GM19468 (cell line): ENCODE measurements at regions not wholly inside any gene's neighbourhood (a gene's known extent, or its start where the extent isn't known, plus 50 kb on each side); places are given as distances from the start of the nearest gene placed in this dataset.

Source experiments
- ATAC-seq: cut with Tn5 transposase; IDR thresholded peaks from one replicate; pipeline ENCODE4 v1.9.1; 2021; ENCODE audit warnings: mild to moderate bottlenecking, moderate library complexity, moderate number of reproducible peaks; ENCODE audit not compliant: unreplicated experiment; ENCODE audit errors: extremely low read depth

- no peak for ATAC-seq
These were observed 283.8 kb upstream of the SHH start for GRCh38 chr7:156095908-156096539.

GRCh38 chr7:156094350-156095146 lies 282.3 kb upstream of the SHH start:
- ATAC-seq = no peak

DNA sequence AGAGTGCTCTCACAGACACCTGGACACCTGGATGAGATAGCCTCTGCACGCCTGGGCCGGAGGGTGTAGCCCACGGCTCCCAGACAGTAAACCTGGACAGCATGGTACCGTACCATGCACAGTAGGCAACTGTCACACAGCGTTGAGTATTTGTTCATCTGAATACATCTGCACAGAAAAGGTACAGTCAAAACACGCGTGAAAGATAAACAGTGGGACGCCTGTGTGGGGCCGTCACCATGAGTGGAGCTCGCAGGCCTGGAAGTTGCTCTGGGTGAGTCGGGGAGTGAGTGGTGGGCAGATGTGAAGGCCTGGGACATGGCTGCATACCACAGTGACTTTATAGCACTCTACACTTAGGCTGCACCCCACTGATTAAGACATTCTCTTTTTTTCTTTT lies 280.0 kb upstream of the SHH start:
- no peak for ATAC-seq

DNA sequence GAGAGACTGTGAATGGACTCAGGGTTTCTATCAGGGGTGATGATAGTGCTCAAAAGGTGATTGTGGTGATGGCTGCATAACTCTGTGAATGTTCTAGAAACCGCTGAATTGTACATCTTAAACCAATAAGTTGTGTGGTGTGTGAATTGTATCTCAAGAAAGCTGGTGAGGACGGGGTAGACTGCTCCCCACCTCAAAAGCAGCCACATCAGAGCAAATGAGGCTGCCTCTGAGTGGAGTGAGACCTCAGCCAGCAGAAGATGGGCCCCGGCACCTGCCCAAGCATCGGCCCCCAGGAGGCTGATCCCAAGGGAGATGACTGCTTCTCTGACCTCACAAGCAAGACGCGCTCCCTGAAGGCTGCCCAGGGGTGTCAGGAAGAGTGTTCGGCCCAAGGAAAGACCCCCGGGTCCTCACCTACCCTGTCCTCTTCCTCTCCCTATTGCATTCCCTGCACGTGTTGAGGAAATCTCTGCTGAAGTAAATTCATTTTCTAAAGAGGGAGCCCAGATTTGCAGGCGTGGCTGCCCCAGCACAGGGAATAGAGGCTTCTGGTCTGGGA lies 279.3 kb upstream of the SHH start:
- no peak for ATAC-seq

DNA sequence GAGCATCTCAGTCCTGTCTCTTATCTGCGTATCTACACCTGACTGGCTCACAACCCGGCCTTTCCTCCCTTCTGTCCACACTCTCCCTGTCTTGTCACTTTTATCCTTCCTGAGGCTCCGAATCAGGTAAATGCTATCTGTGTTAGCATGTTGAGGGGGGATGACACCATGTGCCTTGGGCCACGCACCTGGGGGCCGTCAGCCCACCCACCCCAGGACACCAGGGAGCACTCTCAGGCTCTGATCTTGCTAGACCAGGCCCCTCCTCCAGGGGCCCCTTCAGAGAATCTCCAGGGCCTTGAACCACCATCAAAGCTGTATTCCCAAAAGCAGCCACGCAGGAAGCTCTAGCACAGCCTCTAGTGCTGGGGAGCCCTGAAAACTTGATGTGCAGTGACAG lies 278.7 kb upstream of the SHH start:
- ATAC-seq = no peak

DNA sequence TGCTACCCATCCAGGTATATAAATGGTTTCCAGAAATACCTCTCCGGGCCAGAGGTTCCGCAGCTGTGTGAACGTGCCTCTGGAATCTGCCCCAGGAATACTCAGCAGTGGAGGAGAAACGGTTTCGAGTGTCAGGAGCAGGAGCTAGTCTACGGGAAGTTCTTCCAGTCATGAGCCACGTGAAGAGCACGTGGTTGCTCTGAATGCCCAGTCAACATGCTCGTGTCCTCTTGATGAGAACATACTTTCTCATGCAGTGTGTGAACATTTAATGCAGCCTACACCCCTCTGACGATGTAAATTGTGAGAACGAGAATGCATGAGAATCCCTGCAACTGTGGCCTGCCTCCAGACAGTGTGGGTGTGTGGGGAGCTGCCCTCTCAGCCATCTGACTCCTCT lies 277.0 kb upstream of the SHH start:
- no peak for ATAC-seq

- no peak for ATAC-seq
These were observed 275.9 kb upstream of the SHH start for GRCh38 chr7:156088115-156088514.

GRCh38 chr7:156082048-156083040 lies 270.1 kb upstream of the SHH start:
- no peak for ATAC-seq

DNA sequence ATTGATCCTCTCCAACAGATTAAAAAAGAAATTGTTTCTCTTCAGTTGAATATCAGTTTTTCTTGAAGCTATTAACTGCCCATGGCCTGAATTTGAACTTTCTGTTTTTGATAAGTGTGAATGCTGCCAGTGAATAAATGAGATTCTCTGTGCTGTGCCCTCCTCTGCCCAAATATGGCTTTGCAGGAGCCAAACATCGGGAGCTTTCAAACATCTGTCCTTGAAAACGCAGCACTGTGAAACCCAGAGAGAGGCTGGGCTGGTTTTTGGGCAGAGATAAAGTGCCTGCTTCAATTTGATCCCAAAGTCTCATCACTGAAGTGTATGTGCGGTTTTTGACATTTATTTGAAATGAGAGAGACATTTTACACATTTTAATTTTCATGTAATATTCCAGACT lies 268.3 kb upstream of the SHH start:
- no peak for ATAC-seq

DNA sequence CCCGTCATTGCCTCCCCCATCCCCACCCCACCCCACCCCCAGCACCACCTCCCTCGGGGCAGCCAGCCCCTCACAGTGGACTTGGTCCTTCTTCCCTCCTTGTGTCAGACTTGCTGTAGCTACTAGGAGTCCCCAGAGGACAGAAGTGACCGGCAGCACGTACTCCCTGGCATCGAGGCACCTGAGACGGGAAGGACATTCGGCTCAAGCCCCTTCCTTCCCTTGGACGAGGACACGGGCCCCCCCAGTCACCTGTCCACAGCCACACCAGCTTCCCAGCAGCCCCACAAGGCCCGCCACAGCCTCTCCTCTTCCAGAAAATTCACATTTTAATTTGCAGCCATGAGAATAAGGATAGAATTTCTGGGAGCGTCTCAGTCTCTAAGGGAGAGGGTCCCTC lies 267.8 kb upstream of the SHH start:
- no peak for ATAC-seq

GRCh38 chr7:156079156-156079555 lies 266.9 kb upstream of the SHH start:
- ATAC-seq = no peak

DNA sequence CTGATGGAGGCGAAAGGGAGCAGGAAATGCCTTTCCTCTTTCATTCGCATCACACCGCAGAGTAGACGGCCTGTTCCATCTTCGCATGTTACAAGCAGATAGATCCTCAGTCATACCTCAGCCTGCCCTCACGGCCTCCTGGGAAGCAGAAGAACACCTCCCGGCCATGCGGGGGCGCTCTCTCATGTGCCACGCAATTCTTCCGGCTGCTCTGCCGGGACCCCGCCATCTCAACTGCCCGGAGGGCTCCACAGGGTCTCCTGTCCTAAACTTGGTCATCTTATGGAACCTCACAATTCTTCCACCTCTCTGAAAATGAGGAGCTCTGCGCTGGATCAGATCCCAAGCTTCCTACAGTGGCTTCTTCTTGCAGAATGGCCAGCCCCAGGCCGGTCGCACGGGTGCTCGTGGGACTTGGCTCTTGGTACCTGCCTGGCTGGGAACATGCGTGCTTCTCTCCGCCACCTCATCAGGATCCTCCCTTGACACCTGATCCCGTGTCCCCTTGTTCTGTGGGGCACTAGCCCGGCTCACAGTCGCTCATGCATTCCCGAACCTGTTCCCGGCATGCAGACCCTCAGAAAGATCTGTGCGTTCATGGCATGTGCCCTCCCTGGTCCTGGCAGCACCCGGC lies 262.8 kb upstream of the SHH start:
- ATAC-seq = no peak

- no peak for ATAC-seq
These were observed 261.8 kb upstream of the SHH start for GRCh38 chr7:156074084-156074483.

- no peak for ATAC-seq
These were observed 261.2 kb upstream of the SHH start for GRCh38 chr7:156073366-156074052.

DNA sequence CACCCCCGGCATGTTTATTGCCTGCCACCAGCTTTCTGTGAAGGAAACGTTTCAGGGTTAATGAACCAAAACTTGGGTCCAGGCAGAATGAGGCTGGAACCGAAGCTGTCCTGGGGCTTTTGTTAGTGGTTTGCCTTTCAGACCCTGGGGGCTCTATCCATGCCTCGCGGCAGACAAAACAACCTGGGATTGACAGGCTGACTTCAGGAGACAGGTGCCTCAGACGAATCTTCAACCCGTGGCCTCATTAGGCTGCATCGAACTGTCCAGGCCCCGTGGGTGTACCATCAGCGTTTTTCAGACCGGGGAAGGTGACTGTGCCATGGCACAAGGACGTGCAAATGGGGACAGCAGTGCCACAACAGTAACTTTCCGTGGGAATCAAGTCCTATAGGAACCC lies 259.3 kb upstream of the SHH start:
- ATAC-seq = no peak

DNA sequence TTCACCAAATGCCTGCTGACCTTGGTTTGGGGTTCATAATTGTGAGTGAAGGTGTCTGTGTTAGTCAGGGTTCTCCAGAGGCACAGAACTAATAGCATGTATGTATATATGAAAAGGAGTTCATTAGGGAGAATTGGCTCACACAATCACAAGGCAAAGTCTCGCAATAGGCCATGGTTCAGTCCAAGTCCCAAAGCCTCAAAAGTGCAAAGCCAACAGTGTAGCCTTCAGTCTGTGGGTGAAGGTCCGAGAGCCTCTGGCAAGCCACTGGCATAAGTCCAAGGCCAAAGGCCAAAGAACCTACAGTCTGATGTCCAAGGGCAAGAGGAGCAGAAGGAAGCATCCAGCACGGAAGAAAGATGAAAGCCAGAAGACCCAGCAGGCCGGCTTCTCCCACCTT lies 257.6 kb upstream of the SHH start:
- ATAC-seq = no peak

DNA sequence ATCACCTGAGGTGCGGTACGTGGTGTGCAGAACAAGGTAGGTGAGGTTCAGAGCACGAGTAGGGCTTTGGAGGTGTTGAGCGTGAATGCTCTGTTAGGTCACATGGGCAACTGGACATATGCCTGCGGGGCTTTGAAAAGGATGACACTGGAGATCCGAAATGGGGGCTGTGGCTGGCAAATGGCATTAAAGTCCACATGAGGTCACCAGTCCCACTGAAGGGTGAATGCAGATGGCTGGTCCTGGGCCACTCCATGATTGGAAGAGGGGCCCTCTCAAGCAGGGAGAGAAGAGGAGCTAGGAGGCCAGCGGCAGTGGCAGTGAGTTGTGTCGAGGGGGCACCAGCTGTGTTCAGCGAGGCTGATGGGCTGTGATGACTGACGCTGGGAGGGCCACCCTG lies 254.9 kb upstream of the SHH start:
- ATAC-seq = no peak

DNA sequence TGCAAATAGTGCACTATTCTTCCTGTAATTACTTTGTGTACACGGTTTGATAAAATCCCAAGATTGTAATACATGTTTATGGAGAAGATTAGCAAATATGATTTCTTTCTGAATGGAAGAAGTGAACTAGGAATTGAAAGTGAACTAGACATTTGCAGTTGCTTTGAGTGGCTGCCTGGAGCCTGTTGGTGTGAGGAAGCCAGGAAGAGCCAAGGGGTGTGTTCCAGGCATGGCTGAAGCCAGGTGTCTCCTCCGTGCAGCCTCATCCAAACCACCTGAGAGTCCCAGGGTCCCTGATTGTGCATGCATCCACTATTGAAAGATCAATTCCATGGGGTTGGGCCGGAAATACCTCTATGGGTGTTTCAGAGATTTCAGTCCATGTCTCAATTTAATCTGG lies 253.1 kb upstream of the SHH start:
- no peak for ATAC-seq

DNA sequence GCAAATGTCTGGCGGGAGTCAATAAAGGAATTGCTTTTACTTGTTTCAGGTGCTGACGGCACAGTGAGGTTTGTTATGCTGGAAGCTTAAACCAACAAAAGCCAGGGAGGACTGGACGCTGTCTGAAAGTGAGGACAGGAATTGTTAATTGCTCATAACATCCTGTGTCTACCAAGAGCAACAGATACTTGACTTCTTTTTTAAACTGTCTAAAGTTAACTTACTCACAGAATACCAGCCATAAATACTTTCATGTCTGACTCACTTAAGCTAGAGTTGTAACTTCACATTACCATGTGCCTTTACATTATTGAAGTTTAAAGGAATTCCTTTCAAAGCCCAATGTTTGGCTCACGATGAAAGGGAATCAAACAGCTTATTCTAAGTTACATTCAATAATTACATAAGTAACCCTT lies 252.7 kb upstream of the SHH start:
- no peak for ATAC-seq
